Neural cell (in vitro differentiated cells): ENCODE measurements at regions not wholly inside any gene's neighbourhood (a gene's known extent, or its start where the extent isn't known, plus 50 kb on each side); places are given as distances from the start of the nearest gene placed in this dataset.

Experiments used
- CTCF ChIP-seq: fragments of 450-650 bp; IDR thresholded peaks from 2 replicates; pipeline ENCODE4 v1.5.1; 2014; ENCODE audit warnings: antibody characterized with exemption, mild to moderate bottlenecking, moderate library complexity; ENCODE audit not compliant: poor library complexity, severe bottlenecking
- EP300 ChIP-seq: fragments of 450-650 bp; conservative IDR thresholded peaks from 2 replicates; pipeline ENCODE4 v1.6.1; 2014; ENCODE audit warnings: antibody characterized with exemption, mild to moderate bottlenecking, moderate library complexity; ENCODE audit not compliant: poor library complexity, severe bottlenecking
- EZH2 ChIP-seq: fragments of 200-600, 300-800 bp; shearing (Covaris generic), sonication (generic); IDR thresholded peaks from 2 replicates; pipeline ENCODE4 v1.6.1; 2014; ENCODE audit warnings: antibody characterized with exemption, low read length, borderline replicate concordance, mild to moderate bottlenecking; ENCODE audit not compliant: insufficient read depth, poor library complexity, severe bottlenecking
- POLR2AphosphoS5 ChIP-seq: IDR thresholded peaks from 2 replicates; pipeline ENCODE4 v1.6.1; 2012
- REST ChIP-seq: IDR thresholded peaks from 2 replicates; pipeline ENCODE4 v1.6.1; 2012; ENCODE audit warnings: borderline replicate concordance

- TF ChIP-seq REST (no peak), POLR2AphosphoS5 (no peak), CTCF (no peak), EP300 (no peak), EZH2 (no peak)
These were observed 2604.5 kb upstream of the PCDH20 start for GRCh38 chr13:64020126-64020525.
